KMS-11 (cell line): ENCODE measurements at regions not wholly inside any gene's neighbourhood (a gene's known extent, or its start where the extent isn't known, plus 50 kb on each side); places are given as distances from the start of the nearest gene placed in this dataset.

ENCODE experiments used
- H2AFZ ChIP-seq: fragments of 200-600 bp; sonication (generic); 2 replicates; pipeline ENCODE4 v1.6.1; 2016; ENCODE audit warnings: antibody characterized with exemption, mixed run types, low read depth
- H3K27ac ChIP-seq: fragments of 200-600 bp; sonication (generic); 2 replicates; pipeline ENCODE4 v1.6.1; 2016; ENCODE audit warnings: mild to moderate bottlenecking, mixed run types
- H3K27me3 ChIP-seq: fragments of 200-600 bp; sonication (generic); 2 replicates; pipeline ENCODE4 v1.6.1; 2017; ENCODE audit warnings: mild to moderate bottlenecking, low read depth, mixed run types, moderate library complexity; ENCODE audit not compliant: insufficient read depth
- H3K36me3 ChIP-seq: fragments of 200-600 bp; sonication (generic); 2 replicates; pipeline ENCODE4 v1.6.1; 2017; ENCODE audit warnings: mild to moderate bottlenecking, mixed run types; ENCODE audit not compliant: insufficient read depth
- H3K4me1 ChIP-seq: fragments of 200-600 bp; sonication (generic); 2 replicates; pipeline ENCODE4 v1.6.1; 2016; ENCODE audit warnings: mild to moderate bottlenecking, low read depth, mixed run types; ENCODE audit not compliant: poor library complexity, severe bottlenecking
- H3K4me2 ChIP-seq: fragments of 200-600 bp; sonication (generic); 2 replicates; pipeline ENCODE4 v1.7.0; 2016; ENCODE audit warnings: mild to moderate bottlenecking, mixed run types
- H3K4me3 ChIP-seq: fragments of 200-600 bp; sonication (generic); IDR thresholded peaks from 2 replicates; pipeline ENCODE4 v1.6.1; 2017; ENCODE audit warnings: low read depth, low read length, mixed read lengths; ENCODE audit not compliant: insufficient read depth
- H3K79me2 ChIP-seq: fragments of 200-600 bp; sonication (generic); 2 replicates; pipeline ENCODE4 v1.6.1; 2016; ENCODE audit warnings: low read depth, mixed run types; ENCODE audit not compliant: insufficient read depth
- H3K9ac ChIP-seq: fragments of 200-600 bp; sonication (generic); 2 replicates; pipeline ENCODE4 v1.6.1; 2016; ENCODE audit warnings: mild to moderate bottlenecking, mixed run types
- H4K20me1 ChIP-seq: fragments of 200-600 bp; sonication (generic); 2 replicates; pipeline ENCODE4 v1.6.1; 2016; ENCODE audit warnings: mild to moderate bottlenecking, mixed run types; ENCODE audit not compliant: insufficient read depth
- CTCF ChIP-seq: fragments of 200-600 bp; sonication (generic); conservative IDR thresholded peaks from 2 replicates; pipeline ENCODE4 v1.6.1; 2017; ENCODE audit warnings: low read depth, mild to moderate bottlenecking, antibody characterized with exemption, low read length, moderate library complexity, mixed read lengths

DNA sequence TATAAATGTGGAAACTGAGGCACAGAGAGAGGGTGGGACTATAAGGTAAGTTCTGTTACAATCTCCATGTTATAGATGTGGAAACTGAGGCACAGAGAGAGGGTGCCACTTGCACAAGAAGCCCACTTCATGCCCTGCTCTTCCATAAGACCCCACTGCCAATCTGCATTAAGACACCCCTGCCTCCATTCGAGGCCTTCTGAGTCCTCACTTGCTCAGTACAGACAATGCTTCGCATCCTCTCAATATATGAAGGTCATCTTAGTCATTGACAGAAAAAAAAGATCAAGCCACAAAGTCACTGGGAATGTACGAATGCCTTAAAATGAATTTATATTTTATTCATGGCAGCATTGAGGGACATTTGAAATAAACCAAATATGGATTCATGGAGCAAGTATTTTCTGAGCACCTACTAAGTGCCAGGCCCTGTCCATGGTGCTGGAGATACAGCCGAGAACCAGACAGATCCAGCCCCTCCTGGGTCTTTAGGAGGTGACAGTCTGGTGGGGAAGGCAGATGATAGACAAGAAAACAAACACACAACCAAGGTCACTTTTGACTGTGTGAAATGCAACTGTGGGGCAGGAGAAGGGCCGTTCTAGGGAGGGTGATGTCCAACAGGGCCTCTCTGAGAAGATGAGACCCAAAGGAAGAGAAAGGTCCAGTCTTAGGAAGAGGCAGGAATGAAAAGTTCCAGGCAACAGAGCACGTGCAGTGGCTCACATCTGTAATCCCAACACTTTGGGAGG, 92.5 kb upstream of the PTPN1 start:
- Histone ChIP-seq H3K4me2 (no peak overlapping the region), H3K9ac (no peak overlapping the region), H3K36me3 (no peaks in the 10 kb centered on the region), H3K27me3 (peaks cover 80% of the 10 kb centered on the region), H2AFZ (no peak overlapping the region), H3K79me2 (no peaks in the 10 kb centered on the region), H4K20me1 (no peaks in the 10 kb centered on the region), H3K4me1 (peaks cover 4% of the 10 kb centered on the region), H3K27ac (no peak overlapping the region), H3K4me3 (no peak overlapping the region)
- TF ChIP-seq CTCF: no peak

- no peak for TF ChIP-seq CTCF
- H3K79me2 ChIP-seq: no peaks in the 10 kb centered on the region
- no peak overlapping the region for H3K4me3 ChIP-seq
- H3K4me1 ChIP-seq: peaks cover 4% of the 10 kb centered on the region
- no peak overlapping the region for H3K9ac ChIP-seq
- no peak overlapping the region for H2AFZ ChIP-seq
- H3K36me3 ChIP-seq: no peaks in the 10 kb centered on the region
- H3K4me2 ChIP-seq: no peak overlapping the region
- no peak overlapping the region for H3K27ac ChIP-seq
- no peaks in the 10 kb centered on the region for H4K20me1 ChIP-seq
- H3K27me3 ChIP-seq: peaks cover 75% of the 10 kb centered on the region
These were observed 91.1 kb upstream of the PTPN1 start for GRCh38 chr20:50418890-50419642.

GRCh38 chr20:50420380-50420779, 89.8 kb upstream of the PTPN1 start:
- H3K36me3 ChIP-seq: no peaks in the 10 kb centered on the region
- H3K27me3 ChIP-seq: peaks cover 70% of the 10 kb centered on the region
- H4K20me1 ChIP-seq: no peaks in the 10 kb centered on the region
- no peak overlapping the region for H2AFZ ChIP-seq
- H3K4me3 ChIP-seq: no peak overlapping the region
- no peak overlapping the region for H3K4me2 ChIP-seq
- H3K4me1 ChIP-seq: peaks cover 4% of the 10 kb centered on the region
- no peak overlapping the region for H3K9ac ChIP-seq
- TF ChIP-seq CTCF: no peak
- H3K79me2 ChIP-seq: no peaks in the 10 kb centered on the region
- no peak overlapping the region for H3K27ac ChIP-seq

GRCh38 chr20:50421356-50422340, 88.5 kb upstream of the PTPN1 start:
- no peak overlapping the region for H2AFZ ChIP-seq
- TF ChIP-seq CTCF: no peak
- H3K4me1 ChIP-seq: peaks cover 4% of the 10 kb centered on the region
- no peaks in the 10 kb centered on the region for H3K36me3 ChIP-seq
- H3K79me2 ChIP-seq: no peaks in the 10 kb centered on the region
- no peak overlapping the region for H3K4me3 ChIP-seq
- H4K20me1 ChIP-seq: no peaks in the 10 kb centered on the region
- no peak overlapping the region for H3K9ac ChIP-seq
- H3K4me2 ChIP-seq: no peak overlapping the region
- peaks cover 73% of the 10 kb centered on the region for H3K27me3 ChIP-seq
- H3K27ac ChIP-seq: no peak overlapping the region
